NCI-H345 (cell line): ENCODE measurements at regions not wholly inside any gene's neighbourhood (a gene's known extent, or its start where the extent isn't known, plus 50 kb on each side); places are given as distances from the start of the nearest gene placed in this dataset.

Source experiments
- DNase-seq: peaks from one replicate; lab custom pipeline; 2025; lab: John Stamatoyannopoulos, UW

GRCh38 chr16:86632206-86632605, 53.9 kb downstream of the FOXL1 start:
- DNase-seq: no peak

GRCh38 chr16:86632944-86633343, 54.6 kb downstream of the FOXL1 start:
- no peak for DNase-seq

GRCh38 chr16:86634292-86634691, 55.9 kb downstream of the FOXL1 start:
- no peak for DNase-seq

- no peak for DNase-seq
Measured at GRCh38 chr16:86635176-86635876, 57.0 kb downstream of the FOXL1 start.

- DNase-seq: no peak
Measured at GRCh38 chr16:86635926-86636325, 57.6 kb downstream of the FOXL1 start.

GRCh38 chr16:86637744-86638143, 59.4 kb downstream of the FOXL1 start:
- no peak for DNase-seq

GRCh38 chr16:86638642-86639041, 60.3 kb downstream of the FOXL1 start:
- DNase-seq: no peak

- no peak for DNase-seq
Measured at GRCh38 chr16:86639354-86639753, 61.0 kb downstream of the FOXL1 start.

- DNase-seq: no peak
Measured at GRCh38 chr16:86640265-86640843, 62.0 kb downstream of the FOXL1 start.

- no peak for DNase-seq
Measured at GRCh38 chr16:86642087-86642486, 63.7 kb downstream of the FOXL1 start.

GRCh38 chr16:86643671-86644070, 65.3 kb downstream of the FOXL1 start:
- DNase-seq: no peak

- DNase-seq: no peak
Measured at GRCh38 chr16:86647561-86647960, 69.2 kb downstream of the FOXL1 start.

GRCh38 chr16:86649875-86650274, 71.5 kb downstream of the FOXL1 start:
- no peak for DNase-seq

- DNase-seq: no peak
Measured at GRCh38 chr16:86651013-86651627, 72.8 kb downstream of the FOXL1 start.

GRCh38 chr16:86651823-86652222, 73.5 kb downstream of the FOXL1 start:
- no peak for DNase-seq

GRCh38 chr16:86653285-86654006, 75.1 kb downstream of the FOXL1 start:
- no peak for DNase-seq

- no peak for DNase-seq
Measured at GRCh38 chr16:86657972-86658371, 79.6 kb downstream of the FOXL1 start.

- DNase-seq: no peak
Measured at GRCh38 chr16:86660623-86661022, 82.3 kb downstream of the FOXL1 start.

GRCh38 chr16:86661706-86662105, 83.4 kb downstream of the FOXL1 start:
- no peak for DNase-seq

- DNase-seq: no peak
Measured at GRCh38 chr16:86662195-86662594, 83.8 kb downstream of the FOXL1 start.

GRCh38 chr16:86662740-86663139, 84.4 kb downstream of the FOXL1 start:
- DNase-seq: no peak

GRCh38 chr16:86663685-86664521, 85.6 kb downstream of the FOXL1 start:
- DNase-seq: no peak
